B cell (primary cell): ENCODE measurements at regions not wholly inside any gene's neighbourhood (a gene's known extent, or its start where the extent isn't known, plus 50 kb on each side); places are given as distances from the start of the nearest gene placed in this dataset.

Experiments used
- ATAC-seq: fragments of 200-7000 bp; cut with Tn5 transposase; one replicate; pipeline ENCODE4 v1.10.0; 2021; ENCODE audit warnings: low read depth, mild to moderate bottlenecking, moderate number of reproducible peaks, moderate library complexity
- CTCF ChIA-PET: fragments of 350-600 bp; sonication (Branson Sonifier 250); formaldehyde crosslinking; loops from one replicate; lab custom pipeline; 2021; ENCODE audit warnings: antibody characterized with exemption, inconsistent platforms; lab: Charles Lee
- POLR2A ChIA-PET: fragments of 350-600 bp; sonication (Branson Sonifier 250); formaldehyde crosslinking; loops from one replicate; lab custom pipeline; 2021; ENCODE audit warnings: antibody characterized with exemption; lab: Charles Lee
- DNase-seq: peaks from one replicate; pipeline ENCODE4 v3.0.0; 2013
- H2AFZ ChIP-seq: 2 replicates; pipeline ENCODE4 v1.6.1; 2012; ENCODE audit warnings: mild to moderate bottlenecking, low read depth, low read length; ENCODE audit not compliant: insufficient read depth, poor library complexity, severe bottlenecking
- H3K27ac ChIP-seq, 2 donors: 1 replicate in 1 of 2; 2 replicates in 1 of 2; pipeline ENCODE4 v1.5.1; 2012 to 2013; ENCODE audit warnings: low read length in 2 of 2, mild to moderate bottlenecking in 2 of 2, moderate library complexity in 1 of 2
- H3K27me3 ChIP-seq, 4 experiments: fragments of 200-600 bp in 1 of 4; sonication (generic) in 1 of 4; replicated peaks in 1 of 4; 1 replicate in 2 of 4; 2 replicates in 2 of 4; pipeline versions ENCODE4 v1.6.1 to v1.7.0; 2013 to 2016; ENCODE audit warnings: low read length in 3 of 4, mild to moderate bottlenecking in 2 of 4, mixed read lengths in 1 of 4, moderate library complexity in 1 of 4; ENCODE audit not compliant: insufficient read depth in 4 of 4, control insufficient read depth in 3 of 4; ENCODE audit errors: control extremely low read depth in 1 of 4
- H3K36me3 ChIP-seq, 2 experiments: replicated peaks in 1 of 2; 1 replicate in 1 of 2; 2 replicates in 1 of 2; pipeline versions ENCODE4 v1.6.1 to v1.7.1; 2013; ENCODE audit warnings: low read length in 1 of 2; ENCODE audit not compliant: insufficient read depth in 2 of 2, control insufficient read depth in 1 of 2; ENCODE audit errors: control extremely low read depth in 1 of 2, extremely low read depth in 1 of 2
- H3K4me1 ChIP-seq, 2 donors: fragments of 200-600 bp in 1 of 2; sonication (generic) in 1 of 2; 1 replicate in 1 of 2; 2 replicates in 1 of 2; pipeline versions ENCODE4 v1.5.1 to v1.6.1; 2013 to 2017; ENCODE audit warnings: low read length in 2 of 2; ENCODE audit not compliant: control insufficient read depth in 2 of 2, insufficient read depth in 2 of 2
- H3K4me2 ChIP-seq: replicated peaks from 2 replicates; pipeline ENCODE3; 2012; ENCODE audit warnings: mild to moderate bottlenecking, low read depth, low read length; ENCODE audit not compliant: poor library complexity, severe bottlenecking
- H3K4me3 ChIP-seq, 5 experiments: fragments of 200-600 bp in 1 of 5; sonication (generic) in 1 of 5; 1 replicate in 3 of 5; 2 replicates in 2 of 5; pipeline versions ENCODE4 v1.5.1 to v1.7.0; 2011 to 2016; ENCODE audit warnings: low read length in 4 of 5, mild to moderate bottlenecking in 4 of 5, low read depth in 2 of 5, control low read depth in 1 of 5, moderate library complexity in 1 of 5; ENCODE audit not compliant: insufficient read depth in 1 of 5; ENCODE audit errors: control extremely low read depth in 1 of 5, extremely low read depth in 1 of 5
- H3K79me2 ChIP-seq: fragments of 200-600 bp; sonication (generic); one replicate; pipeline ENCODE4 v1.6.0; 2016; ENCODE audit warnings: low read length; ENCODE audit not compliant: control insufficient read depth, insufficient read depth
- H3K9ac ChIP-seq: fragments of 200-600 bp; sonication (generic); 2 replicates; pipeline ENCODE4 v1.6.1; 2017; ENCODE audit warnings: mild to moderate bottlenecking, low read length, moderate library complexity
- H3K9me3 ChIP-seq, 3 donors: one replicate each; pipeline versions ENCODE4 v1.6.1 to v1.7.1; 2013; ENCODE audit warnings: low read length in 2 of 3; ENCODE audit not compliant: control insufficient read depth in 2 of 3, insufficient read depth in 1 of 3; ENCODE audit errors: control extremely low read depth in 1 of 3
- H4K20me1 ChIP-seq: 2 replicates; pipeline ENCODE4 v1.6.0; 2012; ENCODE audit warnings: mild to moderate bottlenecking, low read length; ENCODE audit not compliant: insufficient read depth, control insufficient read depth, poor library complexity, severe bottlenecking
- H3K27ac Mint-ChIP-seq: one replicate; pipeline ENCODE4 v1.8.0; 2021; ENCODE audit warnings: mixed read lengths
- H3K27me3 Mint-ChIP-seq: one replicate; pipeline ENCODE4 v1.8.0; 2021; ENCODE audit warnings: mixed read lengths
- H3K4me1 Mint-ChIP-seq: one replicate; pipeline ENCODE4 v1.8.0; 2021; ENCODE audit warnings: mixed read lengths
- H3K4me3 Mint-ChIP-seq: one replicate; pipeline ENCODE4 v1.8.0; 2021; ENCODE audit warnings: mixed read lengths
- H3K9me3 Mint-ChIP-seq: one replicate; pipeline ENCODE4 v1.8.0; 2022; ENCODE audit warnings: mixed read lengths; ENCODE audit not compliant: insufficient read depth
- EZH2 ChIP-seq: IDR thresholded peaks from 2 replicates; pipeline ENCODE4 v1.6.1; 2012; ENCODE audit warnings: borderline replicate concordance, low read depth, mild to moderate bottlenecking, moderate library complexity, low read length; ENCODE audit not compliant: insufficient read depth, poor library complexity, severe bottlenecking
- WGBS: methylation state at CpG from one replicate; pipeline ENCODE4 v1.1.5; 2013; ENCODE audit warnings: missing lambda C conversion rate; ENCODE audit not compliant: insufficient coverage; 5-methylcytosine and 5-hydroxymethylcytosine counted together
- intact Hi-C: fragments of 100-400 bp; cut with micrococcal nuclease; formaldehyde crosslinking; loops from one replicate; pipeline ENCODE4 v1.10.0; 2022
- TF ChIP-seq, protein P1 (sequence below): fragments of 200-600 bp; IDR thresholded peaks from one replicate; pipeline ENCODE4 v1.8.0; 2022; ENCODE audit warnings: antibody characterized with exemption, mild to moderate bottlenecking

DNA sequence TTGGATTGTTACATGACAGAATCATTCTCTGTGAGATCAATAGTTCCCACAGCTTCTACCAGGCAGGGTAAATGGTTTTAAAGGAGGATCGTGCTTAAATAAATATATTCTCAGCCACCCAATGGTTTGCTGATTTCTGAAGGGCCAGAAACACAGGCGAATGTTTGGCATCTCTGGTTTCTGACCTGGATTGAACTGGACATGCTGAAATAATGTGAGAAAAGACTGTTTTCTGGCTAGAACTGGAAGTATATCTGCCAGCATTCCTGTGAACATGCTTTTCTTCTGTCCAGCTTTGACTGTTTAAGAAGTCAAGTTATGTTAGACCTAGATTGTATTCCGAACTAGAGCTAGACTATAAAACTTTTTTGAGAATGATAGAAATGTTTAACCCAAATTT is 77.1 kb upstream of the COL3A1 start:
- H3K4me2 ChIP-seq, result no peak overlapping the region
- 71% methylated on average over 2 of the region's 3 CpGs for WGBS
- H3K9me3 Mint-ChIP-seq, result peaks cover 4% of the 10 kb centered on the region
- no peaks in the 10 kb centered on the region for H4K20me1 ChIP-seq
- no peaks in the 10 kb centered on the region for H3K36me3 ChIP-seq
- no peaks in the 10 kb centered on the region for H3K27me3 Mint-ChIP-seq
- TF ChIP-seq, protein P1, sequence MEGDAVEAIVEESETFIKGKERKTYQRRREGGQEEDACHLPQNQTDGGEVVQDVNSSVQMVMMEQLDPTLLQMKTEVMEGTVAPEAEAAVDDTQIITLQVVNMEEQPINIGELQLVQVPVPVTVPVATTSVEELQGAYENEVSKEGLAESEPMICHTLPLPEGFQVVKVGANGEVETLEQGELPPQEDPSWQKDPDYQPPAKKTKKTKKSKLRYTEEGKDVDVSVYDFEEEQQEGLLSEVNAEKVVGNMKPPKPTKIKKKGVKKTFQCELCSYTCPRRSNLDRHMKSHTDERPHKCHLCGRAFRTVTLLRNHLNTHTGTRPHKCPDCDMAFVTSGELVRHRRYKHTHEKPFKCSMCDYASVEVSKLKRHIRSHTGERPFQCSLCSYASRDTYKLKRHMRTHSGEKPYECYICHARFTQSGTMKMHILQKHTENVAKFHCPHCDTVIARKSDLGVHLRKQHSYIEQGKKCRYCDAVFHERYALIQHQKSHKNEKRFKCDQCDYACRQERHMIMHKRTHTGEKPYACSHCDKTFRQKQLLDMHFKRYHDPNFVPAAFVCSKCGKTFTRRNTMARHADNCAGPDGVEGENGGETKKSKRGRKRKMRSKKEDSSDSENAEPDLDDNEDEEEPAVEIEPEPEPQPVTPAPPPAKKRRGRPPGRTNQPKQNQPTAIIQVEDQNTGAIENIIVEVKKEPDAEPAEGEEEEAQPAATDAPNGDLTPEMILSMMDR, result no peak
- no peak for TF ChIP-seq EZH2
- H3K27ac Mint-ChIP-seq, result no peak overlapping the region
- no peak overlapping the region for H3K9ac ChIP-seq
- no peak overlapping the region for H3K4me3 ChIP-seq
- DNase-seq, result no peak
- ATAC-seq, result no peak
- H3K79me2 ChIP-seq, result no peaks in the 10 kb centered on the region
- no peaks in the 10 kb centered on the region for H3K4me1 Mint-ChIP-seq
- H3K9me3 ChIP-seq, result no peaks in the 10 kb centered on the region
- H3K27ac ChIP-seq, result no peak overlapping the region
- CTCF ChIA-PET, result no interaction called here
- POLR2A ChIA-PET, result no interaction called here
- intact Hi-C loops, result no loop called here
- no peaks in the 10 kb centered on the region for H3K27me3 ChIP-seq
- H3K4me1 ChIP-seq, result no peaks in the 10 kb centered on the region
- H2AFZ ChIP-seq, result no peak overlapping the region
- H3K4me3 Mint-ChIP-seq, result no peak overlapping the region

DNA sequence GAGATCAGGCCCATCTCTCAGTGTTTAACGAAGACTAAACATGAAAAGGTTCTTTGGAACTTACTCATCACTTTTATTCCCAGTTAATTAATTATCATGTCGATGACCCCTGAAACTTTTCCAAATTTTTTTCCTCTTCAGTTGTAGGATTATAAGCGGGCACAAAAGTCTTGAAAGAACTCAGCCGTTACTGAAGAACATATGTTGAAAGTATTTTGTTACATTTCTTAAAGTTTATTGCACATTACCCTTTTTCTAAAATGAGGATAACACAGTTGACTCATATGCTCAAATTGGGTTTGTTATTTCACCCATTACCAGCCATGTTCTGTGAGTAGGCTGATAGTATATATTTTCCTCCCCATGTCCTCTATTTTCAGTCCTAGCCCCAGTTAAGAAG is 75.9 kb upstream of the COL3A1 start:
- no peak overlapping the region for H3K27ac Mint-ChIP-seq
- Histone ChIP-seq H3K4me1 (no peaks in the 10 kb centered on the region), H3K4me2 (no peak overlapping the region), H3K27me3 (no peaks in the 10 kb centered on the region), H3K27ac (no peak overlapping the region), H4K20me1 (no peaks in the 10 kb centered on the region), H3K36me3 (no peaks in the 10 kb centered on the region), H3K79me2 (no peaks in the 10 kb centered on the region), H3K9ac (no peak overlapping the region), H2AFZ (no peak overlapping the region), H3K9me3 (no peaks in the 10 kb centered on the region), H3K4me3 (no peak overlapping the region)
- ChIA-PET POLR2A (no interaction called here), CTCF (no interaction called here)
- no CpG with 5 or more reads among the region's 4 CpGs for WGBS
- DNase-seq (no peak), ATAC-seq (no peak)
- TF ChIP-seq EZH2, result no peak
- TF ChIP-seq, protein P1, result no peak
- H3K4me3 Mint-ChIP-seq, result no peak overlapping the region
- intact Hi-C loops, result no loop called here
- peaks cover 3% of the 10 kb centered on the region for H3K9me3 Mint-ChIP-seq
- no peaks in the 10 kb centered on the region for H3K27me3 Mint-ChIP-seq
- H3K4me1 Mint-ChIP-seq, result no peaks in the 10 kb centered on the region
